SK-N-MC (cell line): ENCODE measurements at regions not wholly inside any gene's neighbourhood (a gene's known extent, or its start where the extent isn't known, plus 50 kb on each side); places are given as distances from the start of the nearest gene placed in this dataset.

Source experiments
- EZH2 ChIP-seq: fragments of 200-600 bp; sonication (generic); IDR thresholded peaks from one replicate; pipeline ENCODE4 v1.6.1; 2017; ENCODE audit warnings: antibody characterized with exemption
- POLR2AphosphoS5 ChIP-seq: IDR thresholded peaks from 2 replicates; pipeline ENCODE4 v1.6.1; 2012; ENCODE audit warnings: mild to moderate bottlenecking, low read depth, low read length, borderline replicate concordance

- no peak for TF ChIP-seq POLR2AphosphoS5
- TF ChIP-seq EZH2 = no peak
Measured at GRCh38 chr2:7527165-7527722, 610.0 kb downstream of the RNF144A start.
